GM21825 (cell line): ENCODE measurements at regions not wholly inside any gene's neighbourhood (a gene's known extent, or its start where the extent isn't known, plus 50 kb on each side); places are given as distances from the start of the nearest gene placed in this dataset.
"Not testable (repeated sequence)": the region's sequence is repeated elsewhere in the genome, so short reads cannot be mapped to it uniquely, and the experiment has no call there.

Experiments
- ATAC-seq: cut with Tn5 transposase; IDR thresholded peaks from one replicate; pipeline ENCODE4 v1.9.1; 2021; ENCODE audit warnings: mild to moderate bottlenecking, moderate library complexity; ENCODE audit not compliant: unreplicated experiment

DNA sequence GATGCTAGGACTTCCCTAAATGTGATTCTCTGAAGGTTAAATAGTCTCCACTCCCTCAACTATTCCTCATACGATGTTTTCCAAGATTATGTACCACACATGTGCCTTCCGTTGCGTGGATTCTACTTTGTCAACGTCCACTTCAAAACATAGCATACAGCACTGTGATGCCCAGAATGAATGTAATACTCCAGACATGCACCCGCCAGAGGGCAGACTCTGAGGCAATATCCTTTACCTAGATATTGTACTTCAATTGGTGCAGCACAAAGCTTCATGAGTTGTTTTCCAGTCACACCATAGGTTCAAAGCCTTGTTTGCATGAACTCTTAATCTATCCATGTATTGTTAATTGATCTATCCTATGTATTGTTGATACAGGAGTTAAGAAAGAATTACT lies 201.0 kb upstream of the NABP1 start:
- no peak for ATAC-seq

DNA sequence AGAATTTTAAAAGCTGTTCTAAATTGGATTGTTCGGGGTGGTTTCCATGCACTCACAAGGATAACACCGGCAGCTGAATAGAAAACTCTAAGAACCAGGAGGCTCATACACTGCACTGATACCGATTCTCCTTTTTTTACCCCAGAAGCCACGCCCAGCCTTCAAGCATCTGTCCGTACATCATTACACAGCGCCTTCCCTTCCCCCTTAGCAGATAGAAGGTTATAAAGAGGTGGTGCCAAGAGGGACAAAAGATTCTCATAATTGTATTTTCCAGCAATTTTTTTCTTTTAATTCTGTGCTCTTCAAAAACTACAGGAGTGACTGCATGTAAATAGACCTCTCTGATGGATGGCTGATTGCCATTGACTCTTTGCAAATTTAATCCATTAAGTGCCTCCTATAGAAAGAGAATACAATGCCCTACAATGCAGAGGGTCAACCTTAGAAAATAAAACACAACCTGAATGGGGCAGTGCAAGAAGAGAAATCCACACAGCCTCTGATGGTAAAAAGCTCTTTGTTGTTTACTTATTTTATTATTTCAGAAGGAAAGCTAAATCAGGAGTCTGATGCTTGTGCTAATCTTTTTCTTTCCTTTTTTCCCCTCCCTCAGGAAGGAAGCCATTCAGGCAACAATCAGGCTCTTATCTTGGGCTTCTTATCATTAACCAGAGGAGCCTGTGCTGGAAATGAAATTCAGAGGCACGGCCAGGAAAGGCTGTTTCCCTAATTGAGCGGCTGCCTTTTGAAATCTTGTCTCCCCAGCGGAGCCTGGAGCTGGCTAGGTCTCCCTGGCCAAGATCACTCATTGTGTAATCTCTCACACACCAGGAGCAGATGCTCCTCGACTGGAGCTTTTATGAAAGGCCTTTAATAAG lies 198.9 kb upstream of the NABP1 start:
- no peak for ATAC-seq

DNA sequence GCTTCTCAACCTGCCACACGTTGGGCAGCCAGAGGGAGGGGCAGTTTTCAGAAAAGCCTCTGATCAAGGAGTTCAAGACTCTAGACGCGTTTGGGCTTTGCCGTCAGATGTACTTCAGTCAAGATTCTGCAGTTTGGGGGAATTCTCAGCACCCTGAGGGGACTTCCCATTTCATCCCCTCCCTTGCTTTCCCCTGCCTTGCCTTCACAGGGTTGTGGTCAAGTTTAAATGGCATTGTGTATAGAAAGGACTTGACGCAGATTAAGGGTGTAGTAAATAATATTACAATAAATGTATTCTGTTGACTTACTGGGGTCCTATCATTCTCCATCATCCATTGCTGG lies 198.3 kb upstream of the NABP1 start:
- ATAC-seq, result peak; percentile 79

DNA sequence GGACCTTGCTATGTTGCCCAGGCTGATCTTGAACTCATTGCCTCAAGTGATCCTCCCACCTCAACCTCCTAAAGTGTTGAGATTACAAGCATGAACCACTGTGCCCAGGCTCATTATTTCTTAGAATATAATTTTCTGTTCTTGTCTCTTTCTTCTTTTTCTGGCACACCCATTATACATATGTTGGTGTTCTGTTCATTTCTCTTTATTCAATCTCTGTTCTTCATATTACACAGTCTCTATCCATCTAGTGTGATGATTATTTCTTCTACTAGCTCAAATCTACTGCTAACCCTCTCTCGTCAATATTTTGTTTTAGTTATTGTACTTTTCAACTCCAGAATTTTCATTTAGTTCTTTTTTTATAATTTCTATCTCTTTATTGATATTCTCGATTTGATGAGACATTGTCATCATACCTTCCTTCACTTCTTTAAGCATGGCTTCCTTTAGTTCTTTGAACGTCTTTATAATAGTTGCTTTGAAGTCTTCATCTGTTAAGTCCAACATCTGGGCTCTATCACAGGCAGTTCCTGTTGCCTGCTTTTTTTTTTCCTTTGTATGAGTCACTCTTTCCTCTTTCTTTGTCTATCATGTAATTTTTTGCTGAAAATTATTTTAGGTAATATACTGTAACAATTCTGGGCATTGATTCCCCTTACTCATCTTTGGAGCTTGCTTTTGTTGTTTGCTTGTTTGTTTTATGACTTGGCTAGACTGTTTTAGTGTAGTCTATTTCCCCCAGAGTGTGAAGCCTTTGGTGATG lies 196.4 kb upstream of the NABP1 start:
- no peak for ATAC-seq

DNA sequence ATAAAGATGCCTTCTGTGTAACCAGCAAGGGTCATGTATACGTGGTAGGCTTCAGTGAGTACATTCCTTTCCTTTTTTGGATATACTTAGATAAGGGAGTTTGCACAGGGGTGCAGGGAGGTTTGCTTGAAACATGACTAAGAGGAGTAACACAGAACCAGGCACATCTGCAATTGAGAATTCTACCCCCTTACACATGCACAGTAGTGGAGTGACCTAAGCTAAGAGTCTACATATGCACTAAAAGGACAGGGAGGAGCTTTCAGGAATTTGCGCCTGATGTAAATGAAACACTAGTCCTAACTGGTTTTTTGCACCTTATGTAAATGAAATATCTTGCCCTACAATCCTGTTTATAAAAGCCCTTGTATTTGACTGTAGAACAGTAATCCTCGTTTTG lies 194.8 kb upstream of the NABP1 start:
- ATAC-seq, result no peak

DNA sequence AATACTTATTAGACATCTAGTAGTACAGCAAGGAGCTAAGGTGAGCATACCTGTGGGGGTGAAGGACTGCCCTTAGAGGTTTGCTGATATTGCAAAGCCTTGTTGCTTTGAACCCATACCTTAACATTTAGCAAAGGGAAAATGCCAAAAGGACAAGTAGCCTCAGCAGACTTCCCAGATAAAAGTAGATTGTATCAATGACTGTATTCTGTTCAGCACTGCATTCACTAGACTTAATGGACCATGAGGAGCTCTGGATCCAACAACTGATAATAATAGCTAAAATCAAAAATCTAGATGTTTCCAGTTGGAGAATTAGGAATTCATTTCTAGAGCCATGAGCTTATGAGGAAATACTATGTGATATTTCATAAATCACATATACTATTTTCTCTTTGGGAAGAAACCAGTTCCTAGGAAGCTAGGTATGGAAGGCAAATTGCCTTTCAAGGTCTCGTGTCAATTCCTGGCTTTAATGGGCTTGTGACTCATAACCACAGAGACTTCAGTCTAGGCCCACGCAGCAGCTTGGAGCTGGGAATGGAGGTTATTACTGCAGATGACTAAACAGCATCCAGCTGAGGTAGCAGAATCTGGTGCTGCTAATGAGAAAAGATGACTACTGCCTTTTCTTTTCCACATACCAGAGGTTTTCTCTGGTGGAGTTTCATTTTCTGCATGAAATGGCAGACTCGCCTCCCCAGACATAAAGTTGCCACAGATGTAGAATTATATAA lies 191.2 kb upstream of the NABP1 start:
- ATAC-seq, result no peak

DNA sequence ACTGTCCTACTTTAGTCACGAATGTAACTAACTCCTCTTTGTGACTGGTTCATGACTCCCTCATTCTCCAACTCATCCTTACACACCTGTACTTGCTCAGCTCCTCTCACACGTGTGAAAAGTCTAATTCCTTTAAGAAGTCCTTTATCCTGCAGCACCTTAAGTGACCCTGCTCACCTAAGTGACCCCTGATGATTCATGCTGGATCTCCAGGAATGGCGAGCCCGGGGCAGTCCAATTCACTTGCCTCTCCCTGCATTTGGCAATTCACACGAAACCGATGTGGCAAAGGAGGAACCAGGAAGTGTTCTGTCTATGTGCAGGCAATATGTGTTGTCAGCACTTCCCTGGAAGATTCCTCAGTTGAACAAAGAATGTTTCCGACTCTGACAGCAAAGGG lies 189.8 kb upstream of the NABP1 start:
- no peak for ATAC-seq

DNA sequence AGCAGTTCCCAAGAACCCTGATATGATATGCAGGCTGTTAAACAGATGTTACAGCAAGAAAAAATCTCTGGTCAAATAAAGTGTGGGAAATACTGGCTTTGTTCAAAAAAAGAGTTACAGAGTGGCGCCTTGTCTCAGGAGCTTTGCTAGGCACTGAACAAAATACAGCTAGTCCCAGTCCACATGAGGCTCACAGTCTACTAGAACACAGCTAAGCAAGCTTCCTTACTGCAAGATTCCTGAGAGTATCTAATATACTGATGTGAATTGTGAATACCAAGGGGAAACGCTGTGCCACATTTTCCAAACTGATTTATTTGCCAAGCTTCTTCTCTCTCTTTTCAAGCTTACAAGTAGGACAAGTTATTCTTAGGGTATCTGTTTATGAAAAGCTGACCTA lies 188.8 kb upstream of the NABP1 start:
- ATAC-seq, result no peak

DNA sequence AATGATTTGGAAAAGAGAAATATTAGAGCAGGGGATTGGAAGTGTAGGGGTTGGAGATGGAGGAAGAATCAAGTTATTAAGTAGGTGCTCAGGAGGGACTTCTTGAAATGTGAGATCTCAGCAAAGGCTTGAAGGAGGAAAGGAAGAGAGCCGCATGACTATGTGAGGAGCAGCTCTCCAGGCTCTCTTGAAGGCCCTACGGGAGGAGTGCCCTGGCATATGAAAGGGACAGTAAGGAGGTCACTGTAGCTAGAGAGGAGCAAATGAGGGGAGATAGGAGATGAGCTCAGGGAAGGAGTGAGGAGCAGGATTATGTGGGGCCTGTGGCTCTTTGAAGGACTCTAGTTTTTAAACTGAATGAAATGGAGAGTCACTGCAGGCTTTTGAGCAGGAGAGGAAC lies 181.1 kb upstream of the NABP1 start:
- no peak for ATAC-seq

DNA sequence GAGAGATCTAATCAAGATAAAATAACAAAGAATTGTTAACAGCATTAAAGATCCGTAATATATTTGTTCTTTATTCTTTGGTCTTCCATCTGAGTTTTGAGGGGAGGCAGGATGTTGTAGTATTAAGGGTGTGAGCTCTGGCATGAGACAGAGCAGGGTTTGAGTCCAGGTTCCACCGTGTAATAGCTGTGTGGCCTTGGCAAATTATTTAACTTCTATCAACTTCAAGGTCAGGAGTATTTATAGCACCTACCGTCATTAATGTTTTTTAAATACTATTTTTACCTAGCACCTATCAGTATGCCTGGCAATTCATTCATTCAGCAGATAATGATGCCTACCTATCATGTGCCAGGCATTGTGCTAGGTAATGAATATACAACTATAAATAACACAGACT lies 180.1 kb upstream of the NABP1 start:
- no peak for ATAC-seq

DNA sequence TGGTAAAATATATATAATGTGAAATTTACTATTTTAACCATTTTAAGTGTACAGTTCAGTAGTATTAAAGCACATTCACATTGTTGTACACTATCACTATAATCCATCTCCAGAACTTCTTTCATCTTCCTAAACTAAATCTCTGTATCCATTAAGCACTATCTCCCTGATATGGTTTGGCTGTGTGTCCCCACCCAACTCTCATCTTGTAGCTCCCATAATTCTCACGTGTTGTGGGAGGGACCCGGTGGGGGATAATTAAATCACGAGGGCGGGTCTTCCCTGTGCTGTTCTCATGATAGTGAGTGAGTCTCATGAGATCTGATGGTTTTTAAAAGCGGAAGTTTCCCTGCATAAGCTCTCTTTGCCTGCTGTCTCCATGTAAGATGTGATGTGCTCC lies 178.9 kb upstream of the NABP1 start:
- no peak for ATAC-seq

DNA sequence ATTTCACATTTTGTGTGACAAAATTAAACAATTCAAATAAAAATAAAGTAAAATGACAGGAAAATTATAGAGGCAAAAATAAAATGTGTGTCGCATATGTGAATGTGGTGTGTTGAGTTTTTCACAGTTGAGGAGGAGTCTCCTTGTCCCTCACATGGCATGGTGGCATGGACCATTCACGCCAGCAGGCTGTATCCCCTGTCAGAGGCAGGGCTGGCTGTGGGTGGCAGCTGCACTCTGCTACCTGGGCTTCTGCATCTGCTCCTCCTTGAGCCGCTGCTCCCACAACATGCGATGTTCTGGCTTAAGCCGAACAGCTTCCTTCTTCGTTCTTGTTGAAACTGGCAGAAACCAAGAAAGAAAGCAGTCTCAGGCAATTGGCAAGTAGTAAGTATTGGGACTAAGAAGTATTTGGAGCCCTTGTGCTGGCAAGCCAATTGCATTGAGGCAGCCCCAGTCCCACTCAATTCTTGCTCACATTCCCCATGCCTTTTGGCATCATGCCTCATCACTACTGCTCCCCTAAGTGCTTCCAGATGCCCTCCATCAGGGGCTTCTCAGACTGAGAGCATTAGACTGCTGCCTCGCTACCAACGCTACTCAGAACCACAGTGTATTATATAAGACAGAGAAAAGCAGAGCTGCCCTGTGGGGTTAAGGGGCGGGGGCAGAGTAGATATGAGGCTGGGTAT lies 177.9 kb upstream of the NABP1 start:
- no peak for ATAC-seq

DNA sequence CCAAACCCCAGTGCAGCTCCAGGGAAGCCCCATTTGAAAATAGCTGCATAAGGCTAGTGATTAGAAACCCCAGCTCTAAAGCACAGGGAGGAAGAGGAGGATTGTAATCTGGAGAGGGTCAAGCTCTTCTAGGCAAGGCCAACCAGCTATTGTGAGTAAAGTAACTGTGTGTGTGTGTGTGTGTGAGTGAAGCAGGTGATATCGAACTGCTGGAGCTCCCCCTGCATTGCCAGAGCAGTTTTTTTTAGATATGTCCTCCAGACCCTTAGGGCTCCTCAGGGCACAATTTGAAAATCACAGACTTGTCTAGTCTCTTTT lies 177.4 kb upstream of the NABP1 start:
- ATAC-seq, result no peak

DNA sequence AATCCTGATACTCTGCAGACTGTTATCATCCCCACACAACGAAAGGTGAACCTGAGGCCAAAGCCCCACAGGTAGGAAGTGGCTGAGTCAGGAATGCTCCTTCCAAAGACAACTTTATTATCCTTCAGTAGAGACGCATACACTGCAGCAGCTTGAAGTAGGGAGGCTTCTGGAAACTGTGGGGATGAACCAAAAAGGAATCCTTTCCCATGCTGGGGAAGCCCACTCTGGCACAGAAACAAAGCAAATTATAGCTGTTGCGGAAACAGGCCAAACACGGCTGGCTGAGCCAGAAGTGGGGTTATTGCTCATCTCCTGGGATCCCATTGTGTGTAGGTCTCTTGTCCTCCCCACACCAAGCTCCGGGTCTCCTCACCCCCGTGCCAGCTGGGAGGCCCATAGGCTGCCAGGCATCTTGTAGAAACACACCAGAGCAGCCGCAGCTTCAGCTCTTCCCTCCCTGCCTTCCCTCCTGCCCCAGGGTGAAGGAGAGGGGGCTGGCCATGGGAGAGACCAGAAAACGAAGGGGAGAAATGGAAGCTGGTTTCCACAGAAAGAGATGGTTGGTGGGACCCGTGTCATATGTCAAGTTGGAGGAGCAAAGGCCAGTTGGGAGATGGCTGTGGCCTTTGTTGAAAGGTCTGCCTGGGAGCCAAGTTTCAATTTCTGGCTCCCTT lies 176.9 kb upstream of the NABP1 start:
- ATAC-seq, result no peak

DNA sequence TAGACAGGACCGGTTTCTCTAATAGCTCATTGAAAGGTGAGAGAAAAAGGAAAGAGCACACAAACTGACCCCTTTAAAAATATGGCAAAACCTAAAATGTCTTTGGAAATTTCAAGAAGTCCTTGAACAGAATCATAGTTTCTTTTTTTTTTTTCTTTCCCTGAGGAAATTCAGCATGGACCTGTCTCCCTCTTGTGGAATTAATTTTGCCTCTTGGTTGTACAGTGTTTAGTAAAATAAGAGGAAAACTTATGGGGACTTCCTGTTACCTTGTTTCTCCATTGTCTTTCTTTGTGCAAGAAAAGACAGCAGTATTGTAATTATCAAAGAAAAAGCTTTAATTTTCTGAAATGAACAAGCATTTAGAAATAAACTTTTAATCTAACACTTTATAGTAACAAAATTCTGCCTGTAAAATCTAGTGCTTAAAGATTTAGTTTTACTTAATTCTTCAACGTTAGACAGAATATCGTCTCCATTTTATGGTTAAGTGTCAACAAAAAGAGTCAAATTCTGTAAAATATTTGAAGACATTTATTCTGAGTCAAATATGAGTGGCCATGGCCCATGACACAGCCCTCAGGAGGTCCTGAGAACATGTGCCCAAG lies 176.3 kb upstream of the NABP1 start:
- no peak for ATAC-seq

DNA sequence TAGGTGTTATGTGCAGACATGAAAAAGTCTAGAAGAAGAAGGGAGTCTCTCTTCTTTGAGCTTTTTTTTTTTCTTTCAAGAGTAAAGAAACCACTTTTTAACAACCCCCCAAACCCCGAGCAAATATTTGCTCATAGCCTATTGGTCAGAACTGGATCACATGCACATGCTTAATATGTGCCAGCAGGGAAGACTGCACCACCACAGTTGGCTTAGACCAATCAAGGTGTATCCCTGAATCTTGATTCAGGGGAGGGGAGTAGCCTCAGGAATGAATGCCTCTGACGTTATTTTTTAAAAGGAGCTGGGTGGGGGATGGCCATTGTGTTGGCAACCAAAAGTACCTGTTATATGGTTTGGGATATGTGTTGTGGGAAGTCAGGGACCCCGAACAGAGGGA lies 171.4 kb upstream of the NABP1 start:
- no peak for ATAC-seq

DNA sequence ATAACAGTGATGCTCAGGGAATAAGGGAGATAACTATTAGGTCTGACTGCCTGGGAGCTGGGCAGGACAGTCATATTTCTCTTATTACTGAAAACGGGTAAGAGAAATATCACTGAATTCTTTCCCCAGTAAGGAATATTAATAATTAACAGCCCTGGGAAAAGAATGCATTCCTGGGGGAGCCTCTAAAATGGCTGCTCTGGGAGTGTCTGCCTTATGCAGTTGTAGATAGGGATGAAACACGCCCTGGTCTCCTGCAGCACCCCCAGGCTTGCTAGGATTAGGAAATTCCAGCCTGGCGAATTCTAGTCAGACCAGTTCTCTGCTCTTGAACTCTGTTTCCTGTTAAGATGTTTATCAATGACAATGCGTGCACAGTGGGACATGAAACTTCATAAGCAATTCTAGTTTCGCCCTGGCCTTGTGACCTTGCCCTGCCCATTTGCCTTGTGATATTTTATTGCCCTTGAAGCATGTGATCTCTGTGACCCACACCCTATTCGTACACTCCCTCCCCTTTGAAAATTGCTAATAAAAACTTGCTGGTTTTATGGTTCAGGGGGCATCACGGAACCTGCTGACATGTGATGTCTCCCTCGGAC lies 170.6 kb upstream of the NABP1 start:
- ATAC-seq, result not testable (repeated sequence)

DNA sequence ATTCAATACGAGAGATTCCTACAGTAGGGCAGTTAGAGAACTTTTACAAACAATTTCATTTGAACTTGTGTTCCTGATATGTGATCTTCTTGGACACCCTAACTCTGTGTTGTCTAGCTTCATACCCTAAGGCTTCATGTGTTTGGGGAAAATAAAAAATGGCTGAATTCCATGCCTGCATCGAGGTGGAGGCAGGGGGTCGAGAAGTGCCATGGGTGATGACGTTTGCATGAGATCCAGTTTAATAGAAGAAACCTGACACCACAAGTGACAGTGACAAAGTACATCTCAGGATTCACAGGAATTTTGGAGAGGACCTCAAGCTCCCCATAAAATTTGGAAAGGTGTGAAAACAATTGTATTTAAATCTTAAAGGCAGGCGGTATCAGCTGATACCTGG lies 169.2 kb upstream of the NABP1 start:
- no peak for ATAC-seq

DNA sequence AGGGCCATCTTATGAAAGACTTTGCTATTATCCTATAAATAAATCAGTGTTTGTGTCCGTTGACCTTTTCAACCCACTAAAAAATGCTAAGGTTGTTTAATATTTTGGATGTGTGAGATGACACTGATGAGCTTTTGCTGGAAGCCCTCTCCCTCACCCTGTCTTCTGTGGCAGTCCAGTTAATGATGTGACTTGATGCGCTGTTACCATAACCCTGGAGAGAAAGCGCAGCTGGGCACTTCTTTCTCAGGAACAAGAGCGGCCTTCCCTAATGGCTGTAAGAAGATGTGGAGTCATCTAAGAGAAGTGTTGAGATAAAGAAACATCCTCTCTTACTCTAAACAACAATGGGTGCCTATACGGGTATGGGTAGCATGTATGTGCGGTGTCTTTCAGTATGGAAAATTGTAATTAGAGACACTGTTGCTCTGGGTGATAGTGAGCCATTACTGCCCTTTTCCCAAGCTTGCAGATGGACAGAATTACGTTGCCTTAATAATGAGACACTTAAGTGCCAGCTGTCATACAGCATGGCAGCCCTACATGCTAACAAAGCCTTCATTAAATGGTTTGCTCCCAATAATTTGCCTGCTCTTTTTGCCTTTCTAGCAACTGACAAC lies 165.6 kb upstream of the NABP1 start:
- no peak for ATAC-seq

DNA sequence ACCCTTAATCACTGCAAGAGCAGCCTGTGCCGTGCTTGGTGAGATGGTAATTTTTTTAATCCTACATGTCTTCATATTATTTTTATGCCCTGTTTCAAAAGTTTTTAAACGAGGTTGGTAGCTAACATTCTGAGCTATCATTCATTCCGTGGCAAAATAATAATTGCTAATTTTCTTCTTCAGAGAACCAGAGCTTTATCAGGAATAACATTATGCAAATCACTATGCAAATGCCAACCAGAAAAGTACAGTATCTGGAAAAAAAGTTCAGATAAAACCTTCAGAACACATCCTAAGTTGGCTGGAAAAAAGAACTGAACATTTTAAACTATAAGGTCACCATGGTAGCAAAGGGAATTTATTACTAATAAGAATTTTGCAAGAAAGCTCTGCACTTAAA lies 165.1 kb upstream of the NABP1 start:
- no peak for ATAC-seq
